Neuronal stem cell (in vitro differentiated cells): ENCODE measurements at regions not wholly inside any gene's neighbourhood (a gene's known extent, or its start where the extent isn't known, plus 50 kb on each side); places are given as distances from the start of the nearest gene placed in this dataset.
"Not testable (repeated sequence)": the region's sequence is repeated elsewhere in the genome, so short reads cannot be mapped to it uniquely, and the experiment has no call there.

Source experiments
- DNase-seq: peaks from one replicate; pipeline ENCODE4 v3.0.0-alpha.2; 2013; ENCODE audit warnings: low spot score
- H2AFZ ChIP-seq: one replicate; pipeline ENCODE4 v1.6.1; 2013; ENCODE audit warnings: mild to moderate bottlenecking, low read length, inconsistent platforms
- H2AK5ac ChIP-seq: 2 replicates; pipeline ENCODE4 v1.6.1; 2013; ENCODE audit warnings: low read depth, mild to moderate bottlenecking, inconsistent platforms, low read length, moderate library complexity, mixed read lengths
- H2BK120ac ChIP-seq: 2 replicates; pipeline ENCODE4 v1.6.1; 2013; ENCODE audit warnings: low read depth, mild to moderate bottlenecking, inconsistent platforms, low read length, moderate library complexity, mixed read lengths
- H2BK12ac ChIP-seq: one replicate; pipeline ENCODE4 v1.6.1; 2013; ENCODE audit warnings: low read length, inconsistent platforms
- H2BK15ac ChIP-seq: 2 replicates; pipeline ENCODE4 v1.6.1; 2013; ENCODE audit warnings: mild to moderate bottlenecking, low read length, inconsistent platforms, mixed read lengths
- H2BK5ac ChIP-seq: one replicate; pipeline ENCODE4 v1.6.1; 2013; ENCODE audit warnings: inconsistent platforms, mild to moderate bottlenecking, low read length, moderate library complexity
- H3K14ac ChIP-seq: one replicate; pipeline ENCODE4 v1.6.1; 2013; ENCODE audit warnings: low read length, inconsistent platforms
- H3K18ac ChIP-seq: 2 replicates; pipeline ENCODE4 v1.6.1; 2013; ENCODE audit warnings: low read length, inconsistent platforms
- H3K23ac ChIP-seq: 2 replicates; pipeline ENCODE4 v1.6.1; 2013; ENCODE audit warnings: low read depth, mild to moderate bottlenecking, mixed read lengths, low read length, inconsistent platforms; ENCODE audit not compliant: poor library complexity
- H3K27ac ChIP-seq: replicated peaks from 3 replicates; pipeline ENCODE4 v1.5.1; 2013; ENCODE audit warnings: low read length, inconsistent platforms
- H3K27me3 ChIP-seq, 3 experiments: 2 replicates each; pipeline ENCODE4 v1.6.1; 2013; ENCODE audit warnings: low read length in 3 of 3, mild to moderate bottlenecking in 2 of 3, inconsistent platforms in 1 of 3, low read depth in 1 of 3, mixed read lengths in 1 of 3, moderate library complexity in 1 of 3; ENCODE audit not compliant: control insufficient read depth in 3 of 3, insufficient read depth in 3 of 3
- H3K36me3 ChIP-seq, 2 donors: replicated peaks in 1 of 2; 2 replicates each; pipeline ENCODE4 v1.6.1; 2013; ENCODE audit warnings: low read length in 2 of 2; ENCODE audit not compliant: control insufficient read depth in 2 of 2, insufficient read depth in 2 of 2
- H3K4ac ChIP-seq: 2 replicates; pipeline ENCODE4 v1.6.1; 2013; ENCODE audit warnings: inconsistent platforms, mild to moderate bottlenecking, low read length, moderate library complexity
- H3K4me1 ChIP-seq, 2 donors: 1 replicate in 1 of 2; 2 replicates in 1 of 2; pipeline ENCODE4 v1.6.1; 2013; ENCODE audit warnings: low read length in 2 of 2, low read depth in 1 of 2; ENCODE audit not compliant: control insufficient read depth in 2 of 2, insufficient read depth in 1 of 2
- H3K4me2 ChIP-seq: one replicate; pipeline ENCODE4 v1.6.1; 2013; ENCODE audit warnings: mild to moderate bottlenecking, low read length, inconsistent platforms; ENCODE audit not compliant: insufficient read depth, poor library complexity, severe bottlenecking
- H3K4me3 ChIP-seq, 2 donors: 2 replicates each; pipeline ENCODE4 v1.5.1; 2013; ENCODE audit warnings: low read length in 2 of 2, mild to moderate bottlenecking in 2 of 2, inconsistent platforms in 1 of 2, moderate library complexity in 1 of 2
- H3K79me1 ChIP-seq: one replicate; pipeline ENCODE4 v1.6.1; 2013; ENCODE audit warnings: low read depth, mild to moderate bottlenecking, inconsistent platforms, low read length, moderate library complexity
- H3K9ac ChIP-seq: one replicate; pipeline ENCODE4 v1.6.1; 2013; ENCODE audit warnings: mild to moderate bottlenecking, low read depth, low read length, inconsistent platforms; ENCODE audit not compliant: poor library complexity
- H3K9me3 ChIP-seq, 2 donors: replicated peaks in 1 of 2; 2 replicates each; pipeline versions ENCODE3 to v1.6.1; 2013; ENCODE audit warnings: low read length in 2 of 2, mild to moderate bottlenecking in 2 of 2, inconsistent platforms in 1 of 2, low read depth in 1 of 2, mixed read lengths in 1 of 2, moderate library complexity in 1 of 2; ENCODE audit not compliant: control insufficient read depth in 2 of 2, insufficient read depth in 1 of 2
- H4K8ac ChIP-seq: one replicate; pipeline ENCODE4 v1.6.1; 2013; ENCODE audit warnings: low read depth, mild to moderate bottlenecking, inconsistent platforms, low read length, moderate library complexity
- H4K91ac ChIP-seq: one replicate; pipeline ENCODE4 v1.6.1; 2013; ENCODE audit warnings: low read length, low read depth, mild to moderate bottlenecking, inconsistent platforms; ENCODE audit not compliant: poor library complexity
- WGBS, 2 donors: extraction: QIAGEN DNeasy Blood & Tissue Kit; methylation state at CpG; one replicate each; pipeline ENCODE4 v1.1.7; 2013; ENCODE audit warnings: missing lambda C conversion rate in 2 of 2, mixed read lengths in 1 of 2; ENCODE audit not compliant: insufficient read length in 2 of 2, insufficient replicate concordance in 1 of 2; ENCODE audit errors: extremely low coverage in 2 of 2; 5-methylcytosine and 5-hydroxymethylcytosine counted together

DNA sequence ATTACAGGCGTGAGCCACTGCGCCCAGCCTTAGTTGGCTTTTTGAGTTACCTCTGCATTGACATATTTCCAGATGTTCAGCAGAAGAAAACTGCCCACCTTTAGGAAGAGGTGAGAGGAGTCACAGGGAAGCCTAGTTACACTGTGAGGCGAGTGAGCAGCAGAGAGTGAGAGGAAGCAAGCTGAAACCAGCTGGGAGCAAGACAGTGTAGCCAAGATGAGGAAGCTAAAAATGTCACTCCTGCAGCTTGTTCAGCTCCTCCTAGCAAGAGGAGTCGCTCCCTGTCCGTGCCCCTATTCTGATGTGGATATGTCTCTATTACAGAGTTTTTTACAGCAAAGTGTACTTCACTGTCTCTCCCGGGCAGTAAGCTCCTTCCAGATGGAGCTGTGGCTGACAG, 127.6 kb downstream of the GXYLT1 start:
- Histone ChIP-seq H2BK120ac (no peak overlapping the region), H3K4ac (no peak overlapping the region), H3K14ac (no peak overlapping the region), H2BK15ac (no peak overlapping the region), H2AFZ (no peak overlapping the region), H3K4me3 (no peak overlapping the region), H3K4me1 (peaks cover 0 to 2% of the 10 kb centered on the region in 2 donors), H2BK12ac (no peak overlapping the region), H3K9ac (no peak overlapping the region), H3K4me2 (no peak overlapping the region), H2AK5ac (no peak overlapping the region), H3K27ac (no peak overlapping the region), H3K36me3 (no peaks in the 10 kb centered on the region), H3K27me3 (no peaks in the 10 kb centered on the region), H3K18ac (no peak overlapping the region), H3K9me3 (no peaks in the 10 kb centered on the region), H4K8ac (no peak overlapping the region), H4K91ac (no peak overlapping the region), H3K23ac (no peak overlapping the region), H2BK5ac (no peak overlapping the region), H3K79me1 (no peaks in the 10 kb centered on the region)
- WGBS, 2 donors, result no CpG with 5 or more reads among the region's 6 CpGs
- DNase-seq, result no peak

GRCh38 chr12:42015051-42015461, 129.6 kb downstream of the GXYLT1 start:
- Histone ChIP-seq H3K4me2 (no peak overlapping the region), H3K23ac (no peak overlapping the region), H3K14ac (no peak overlapping the region), H2AFZ (no peak overlapping the region), H4K91ac (no peak overlapping the region), H2BK5ac (no peak overlapping the region), H2BK15ac (no peak overlapping the region), H3K27me3 (no peaks in the 10 kb centered on the region), H3K4me1 (peaks cover 0 to 2% of the 10 kb centered on the region in 2 donors), H3K4me3 (no peak overlapping the region), H3K18ac (no peak overlapping the region), H3K36me3 (no peaks in the 10 kb centered on the region), H2AK5ac (no peak overlapping the region), H2BK120ac (no peak overlapping the region), H3K27ac (no peak overlapping the region), H3K4ac (no peak overlapping the region), H3K9ac (no peak overlapping the region), H4K8ac (no peak overlapping the region), H3K79me1 (no peaks in the 10 kb centered on the region), H3K9me3 (no peaks in the 10 kb centered on the region), H2BK12ac (no peak overlapping the region)
- DNase-seq, result no peak

- H3K79me1 ChIP-seq, H3K4me2 ChIP-seq, H3K9ac ChIP-seq, H3K14ac ChIP-seq, H3K36me3 ChIP-seq, H2BK15ac ChIP-seq, H3K4ac ChIP-seq, H2AK5ac ChIP-seq, H4K8ac ChIP-seq, H2BK12ac ChIP-seq, H3K9me3 ChIP-seq, H3K27me3 ChIP-seq, H2AFZ ChIP-seq, DNase-seq, H3K4me3 ChIP-seq, H3K23ac ChIP-seq, H2BK5ac ChIP-seq, H3K4me1 ChIP-seq, H2BK120ac ChIP-seq, H4K91ac ChIP-seq, H3K18ac ChIP-seq, H3K27ac ChIP-seq: not testable (repeated sequence)
- WGBS, 2 donors, result no CpG with 5 or more reads among the region's 2 CpGs
Observed at GRCh38 chr12:42012501-42012900, 132.2 kb downstream of the GXYLT1 start.

GRCh38 chr12:42010715-42011114, 134.0 kb downstream of the GXYLT1 start:
- Histone ChIP-seq H2BK15ac (no peak overlapping the region), H3K9ac (no peak overlapping the region), H4K91ac (no peak overlapping the region), H3K27ac (no peak overlapping the region), H2AFZ (no peak overlapping the region), H4K8ac (no peak overlapping the region), H3K4me1 (peaks cover 0 to 2% of the 10 kb centered on the region in 2 donors), H3K14ac (no peak overlapping the region), H2BK5ac (no peak overlapping the region), H3K4ac (no peak overlapping the region), H3K4me2 (no peak overlapping the region), H3K4me3 (no peak overlapping the region), H2BK120ac (no peak overlapping the region), H3K36me3 (no peaks in the 10 kb centered on the region), H3K18ac (no peak overlapping the region), H3K23ac (no peak overlapping the region), H3K79me1 (no peaks in the 10 kb centered on the region), H3K9me3 (no peaks in the 10 kb centered on the region), H2AK5ac (no peak overlapping the region), H3K27me3 (no peaks in the 10 kb centered on the region), H2BK12ac (no peak overlapping the region)
- no peak for DNase-seq
- WGBS, 2 donors, result no CpG with 5 or more reads among the region's 3 CpGs
